IMR-90 (cell line): ENCODE measurements at regions not wholly inside any gene's neighbourhood (a gene's known extent, or its start where the extent isn't known, plus 50 kb on each side); places are given as distances from the start of the nearest gene placed in this dataset.

Experiments used
- ELK1 ChIP-seq: fragments of 150-350 bp; IDR thresholded peaks from 2 replicates; pipeline ENCODE4 v1.6.1; 2016; ENCODE audit warnings: low read depth, mild to moderate bottlenecking, low read length, moderate library complexity, borderline replicate concordance
- POLR2A ChIP-seq: IDR thresholded peaks from 2 replicates; pipeline ENCODE4 v1.6.1; 2012; ENCODE audit warnings: mild to moderate bottlenecking, low read depth, low read length
- USF2 ChIP-seq: fragments of 150-350 bp; IDR thresholded peaks from 2 replicates; pipeline ENCODE4 v1.6.1; 2017; ENCODE audit warnings: mild to moderate bottlenecking, antibody characterized with exemption, low read length, low read depth
- TF ChIP-seq, protein P1 (sequence below): conservative IDR thresholded peaks from 2 replicates; pipeline ENCODE4 v1.5.1; 2012; ENCODE audit warnings: mild to moderate bottlenecking, low read depth, low read length, improper control_type of control experiment

DNA sequence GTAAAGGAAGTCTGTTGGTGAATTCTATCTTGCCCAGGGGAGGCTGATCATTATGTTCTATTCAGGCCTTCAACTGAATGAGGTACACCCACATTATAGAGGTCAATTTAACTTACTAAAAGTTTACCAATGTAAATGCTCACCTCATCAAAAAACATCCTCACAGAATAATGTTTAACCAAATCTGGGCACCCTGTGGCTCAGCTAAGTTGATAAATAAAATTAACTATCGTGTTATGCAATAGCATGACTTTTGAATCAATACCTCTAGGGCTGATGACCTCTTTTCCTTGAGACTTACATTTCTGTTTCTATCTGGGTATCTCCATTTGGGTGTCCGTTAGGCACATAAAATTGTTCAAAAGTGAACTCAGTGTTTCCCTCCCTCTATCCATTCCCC is 203.1 kb downstream of the TEX13C start:
- TF ChIP-seq POLR2A, result no peak
- TF ChIP-seq, protein P1, sequence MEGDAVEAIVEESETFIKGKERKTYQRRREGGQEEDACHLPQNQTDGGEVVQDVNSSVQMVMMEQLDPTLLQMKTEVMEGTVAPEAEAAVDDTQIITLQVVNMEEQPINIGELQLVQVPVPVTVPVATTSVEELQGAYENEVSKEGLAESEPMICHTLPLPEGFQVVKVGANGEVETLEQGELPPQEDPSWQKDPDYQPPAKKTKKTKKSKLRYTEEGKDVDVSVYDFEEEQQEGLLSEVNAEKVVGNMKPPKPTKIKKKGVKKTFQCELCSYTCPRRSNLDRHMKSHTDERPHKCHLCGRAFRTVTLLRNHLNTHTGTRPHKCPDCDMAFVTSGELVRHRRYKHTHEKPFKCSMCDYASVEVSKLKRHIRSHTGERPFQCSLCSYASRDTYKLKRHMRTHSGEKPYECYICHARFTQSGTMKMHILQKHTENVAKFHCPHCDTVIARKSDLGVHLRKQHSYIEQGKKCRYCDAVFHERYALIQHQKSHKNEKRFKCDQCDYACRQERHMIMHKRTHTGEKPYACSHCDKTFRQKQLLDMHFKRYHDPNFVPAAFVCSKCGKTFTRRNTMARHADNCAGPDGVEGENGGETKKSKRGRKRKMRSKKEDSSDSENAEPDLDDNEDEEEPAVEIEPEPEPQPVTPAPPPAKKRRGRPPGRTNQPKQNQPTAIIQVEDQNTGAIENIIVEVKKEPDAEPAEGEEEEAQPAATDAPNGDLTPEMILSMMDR, result no peak
- TF ChIP-seq USF2, result no peak
- TF ChIP-seq ELK1, result no peak
